Urinary bladder (tissue), 3 donors: ENCODE measurements at regions not wholly inside any gene's neighbourhood (a gene's known extent, or its start where the extent isn't known, plus 50 kb on each side); places are given as distances from the start of the nearest gene placed in this dataset.

ENCODE experiments used
- DNase-seq: peaks from one replicate; pipeline ENCODE4 v3.0.0-alpha.2; 2015; ENCODE audit errors: extremely low spot score
- H3K27ac ChIP-seq: one replicate; pipeline ENCODE4 v1.5.1; 2013; ENCODE audit warnings: low read depth, mild to moderate bottlenecking, moderate library complexity
- H3K36me3 ChIP-seq: one replicate; pipeline ENCODE4 v1.6.1; 2013; ENCODE audit warnings: mild to moderate bottlenecking, moderate library complexity; ENCODE audit not compliant: insufficient read depth
- H3K4me1 ChIP-seq: one replicate; pipeline ENCODE4 v1.6.1; 2013; ENCODE audit warnings: mild to moderate bottlenecking, moderate library complexity; ENCODE audit not compliant: insufficient read depth
- H3K4me3 ChIP-seq: one replicate; pipeline ENCODE4 v1.5.1; 2013; ENCODE audit warnings: low read depth, low read length
- WGBS: extraction: QIAGEN DNeasy Blood & Tissue Kit; methylation state at CpG from one replicate; pipeline ENCODE4 v1.1.7; 2013; 5-methylcytosine and 5-hydroxymethylcytosine counted together
- donor health status: healthy with polysubstance abuse.
- donor health status: healthy.

- H3K4me3 ChIP-seq = no peak overlapping the region
- H3K27ac ChIP-seq = no peak overlapping the region
- 73% methylated on average over 2 of the region's 2 CpGs for WGBS
- no peak for DNase-seq
- H3K36me3 ChIP-seq = no peaks in the 10 kb centered on the region
- no peaks in the 10 kb centered on the region for H3K4me1 ChIP-seq
Measured at GRCh38 chr10:75304741-75305390, 69.1 kb upstream of the COMTD1 start.

- no peak for DNase-seq
- Histone ChIP-seq H3K4me3 (no peak overlapping the region), H3K27ac (no peak overlapping the region), H3K4me1 (no peaks in the 10 kb centered on the region), H3K36me3 (no peaks in the 10 kb centered on the region)
- WGBS = 71% methylated on average over 1 of the region's 1 CpG
Measured at GRCh38 chr10:75304313-75304712, 68.6 kb upstream of the COMTD1 start.

GRCh38 chr10:75303045-75303777, 67.5 kb upstream of the COMTD1 start:
- Histone ChIP-seq H3K4me3 (no peak overlapping the region), H3K4me1 (no peaks in the 10 kb centered on the region), H3K27ac (no peak overlapping the region), H3K36me3 (no peaks in the 10 kb centered on the region)
- 97% methylated on average over 2 of the region's 2 CpGs for WGBS
- no peak for DNase-seq

GRCh38 chr10:75302029-75302428, 66.3 kb upstream of the COMTD1 start:
- Histone ChIP-seq H3K36me3 (no peaks in the 10 kb centered on the region), H3K4me3 (no peak overlapping the region), H3K4me1 (no peaks in the 10 kb centered on the region), H3K27ac (no peak overlapping the region)
- no peak for DNase-seq
- WGBS = 88% methylated on average over 1 of the region's 1 CpG

GRCh38 chr10:75297021-75297599, 61.4 kb upstream of the COMTD1 start:
- DNase-seq = no peak
- WGBS = 56% methylated on average over 2 of the region's 2 CpGs
- no peak overlapping the region for H3K27ac ChIP-seq
- no peaks in the 10 kb centered on the region for H3K36me3 ChIP-seq
- H3K4me1 ChIP-seq = no peaks in the 10 kb centered on the region
- H3K4me3 ChIP-seq = no peak overlapping the region

- Histone ChIP-seq H3K27ac (peak overlapping the region; percentile 94), H3K36me3 (no peaks in the 10 kb centered on the region), H3K4me1 (no peaks in the 10 kb centered on the region), H3K4me3 (no peak overlapping the region)
- no peak for DNase-seq
- 46% methylated on average over 10 of the region's 10 CpGs for WGBS
Measured at GRCh38 chr10:75295868-75296441, 60.2 kb upstream of the COMTD1 start.

- peak overlapping the region; percentile 62 for H3K4me3 ChIP-seq
- DNase-seq = peak; percentile 81
- peak overlapping the region; percentile 94 for H3K27ac ChIP-seq
- H3K4me1 ChIP-seq = no peaks in the 10 kb centered on the region
- H3K36me3 ChIP-seq = no peaks in the 10 kb centered on the region
- WGBS = under 1% methylated on average over 54 of the region's 57 CpGs
Measured at GRCh38 chr10:75294866-75295701, 59.3 kb upstream of the COMTD1 start.

- peak overlapping the region; percentile 94 for H3K27ac ChIP-seq
- 1% methylated on average over 20 of the region's 20 CpGs for WGBS
- H3K4me3 ChIP-seq = peak overlapping the region; percentile 62
- DNase-seq = no peak
- H3K4me1 ChIP-seq = no peaks in the 10 kb centered on the region
- no peaks in the 10 kb centered on the region for H3K36me3 ChIP-seq
Measured at GRCh38 chr10:75294518-75294865, 58.7 kb upstream of the COMTD1 start.

GRCh38 chr10:75294031-75294437, 58.3 kb upstream of the COMTD1 start:
- Histone ChIP-seq H3K36me3 (no peaks in the 10 kb centered on the region), H3K27ac (peak overlapping the region; percentile 94), H3K4me3 (no peak overlapping the region), H3K4me1 (no peaks in the 10 kb centered on the region)
- DNase-seq = no peak
- 46% methylated on average over 8 of the region's 8 CpGs for WGBS

- 97% methylated on average over 3 of the region's 3 CpGs for WGBS
- no peaks in the 10 kb centered on the region for H3K4me1 ChIP-seq
- no peaks in the 10 kb centered on the region for H3K36me3 ChIP-seq
- no peak for DNase-seq
- H3K4me3 ChIP-seq = no peak overlapping the region
- no peak overlapping the region for H3K27ac ChIP-seq
Measured at GRCh38 chr10:75293446-75293820, 57.7 kb upstream of the COMTD1 start.

- no peak overlapping the region for H3K4me3 ChIP-seq
- WGBS = 97% methylated on average over 10 of the region's 10 CpGs
- DNase-seq = no peak
- no peaks in the 10 kb centered on the region for H3K4me1 ChIP-seq
- no peak overlapping the region for H3K27ac ChIP-seq
- H3K36me3 ChIP-seq = no peaks in the 10 kb centered on the region
Measured at GRCh38 chr10:75292794-75293445, 57.2 kb upstream of the COMTD1 start.

GRCh38 chr10:75291805-75292204, 56.0 kb upstream of the COMTD1 start:
- WGBS = 73% methylated on average over 1 of the region's 1 CpG
- no peak for DNase-seq
- no peaks in the 10 kb centered on the region for H3K4me1 ChIP-seq
- no peak overlapping the region for H3K27ac ChIP-seq
- no peaks in the 10 kb centered on the region for H3K36me3 ChIP-seq
- H3K4me3 ChIP-seq = no peak overlapping the region

- H3K4me1 ChIP-seq = no peaks in the 10 kb centered on the region
- no peak overlapping the region for H3K4me3 ChIP-seq
- H3K36me3 ChIP-seq = no peaks in the 10 kb centered on the region
- H3K27ac ChIP-seq = no peak overlapping the region
- DNase-seq = no peak
- WGBS = 95% methylated on average over 6 of the region's 6 CpGs
Measured at GRCh38 chr10:75288140-75288711, 52.5 kb upstream of the COMTD1 start.
